ENCODE measurements at regions not wholly inside any gene's neighbourhood (a gene's known extent, or its start where the extent isn't known, plus 50 kb on each side); places are given as distances from the start of the nearest gene placed in this dataset.

- H3K4me3 ChIP-seq: no peak overlapping the region
- WGBS, 2 donors: 13 to 18% methylated on average over 5 of the region's 5 CpGs
- H3K27me3 ChIP-seq: peaks cover 0 to 7% (median 0%) of the 10 kb centered on the region in 4 donors
- TF ChIP-seq CTCF (IDR thresholded peaks at IDR 0.05): no peak
- ATAC-seq (peak in 2 of 4 donors; percentile 67 to 68), DNase-seq (peak in 1 of 6 donors; percentile 14), FAIRE-seq (no peak)
- H3K4me1 ChIP-seq: no peaks in the 10 kb centered on the region
- H3K36me3 ChIP-seq: no peaks in the 10 kb centered on the region
- intact Hi-C loops (cut with DNase I): no loop called here
- no peaks in the 10 kb centered on the region for H3K9me3 ChIP-seq
- no peak overlapping the region for H3K27ac ChIP-seq
Observed at GRCh38 chrX:39475372-39475771, 622.4 kb downstream of the BCOR start.

- Histone ChIP-seq H3K4me3 (no peak overlapping the region), H3K36me3 (no peaks in the 10 kb centered on the region), H3K27ac (no peak overlapping the region), H3K27me3 (peaks cover 0 to 7% (median 0%) of the 10 kb centered on the region in 4 donors), H3K4me1 (no peaks in the 10 kb centered on the region), H3K9me3 (no peaks in the 10 kb centered on the region)
- ATAC-seq (peak in 2 of 4 donors; percentile 11 to 36), DNase-seq (no peak), FAIRE-seq (no peak)
- TF ChIP-seq CTCF (IDR thresholded peaks at IDR 0.05): no peak
- intact Hi-C loops (cut with DNase I): no loop called here
- 69 to 70% methylated on average over 15 of the region's 15 CpGs for WGBS, 2 donors
Observed at GRCh38 chrX:39476604-39477021, 621.1 kb downstream of the BCOR start.

- FAIRE-seq (no peak), ATAC-seq (no peak), DNase-seq (no peak)
- H3K9me3 ChIP-seq: no peaks in the 10 kb centered on the region
- H3K27me3 ChIP-seq: peaks cover 0 to 4% (median 0%) of the 10 kb centered on the region in 4 donors
- no peak overlapping the region for H3K4me3 ChIP-seq
- H3K27ac ChIP-seq: no peak overlapping the region
- no peaks in the 10 kb centered on the region for H3K36me3 ChIP-seq
- H3K4me1 ChIP-seq: no peaks in the 10 kb centered on the region
- no peak for TF ChIP-seq CTCF (IDR thresholded peaks at IDR 0.05)
- 63 to 84% methylated on average over 17 of the region's 17 CpGs for WGBS, 2 donors
- intact Hi-C loops (cut with DNase I): no loop called here
Observed at GRCh38 chrX:39477031-39477761, 620.6 kb downstream of the BCOR start.

- DNase-seq (peak in 4 of 6 donors; percentile 29 to 47 (median 38)), ATAC-seq (peak; percentile 40 to 87 (median 80)), FAIRE-seq (no peak)
- intact Hi-C loops (cut with DNase I): no loop called here
- Histone ChIP-seq H3K27ac (no peak overlapping the region), H3K9me3 (no peaks in the 10 kb centered on the region), H3K27me3 (peaks cover 0 to 3% (median 0%) of the 10 kb centered on the region in 4 donors), H3K4me1 (no peaks in the 10 kb centered on the region), H3K4me3 (no peak overlapping the region), H3K36me3 (no peaks in the 10 kb centered on the region)
- 60 to 65% methylated on average over 15 of the region's 15 CpGs for WGBS, 2 donors
- TF ChIP-seq CTCF (IDR thresholded peaks at IDR 0.05): no peak
Observed at GRCh38 chrX:39477762-39478120, 620.0 kb downstream of the BCOR start.

GRCh38 chrX:39479856-39480255 is 617.9 kb downstream of the BCOR start:
- no peak for FAIRE-seq
- ATAC-seq: no peak
- 56 to 75% methylated on average over 4 of the region's 4 CpGs for WGBS, 2 donors
- Histone ChIP-seq H3K36me3 (no peaks in the 10 kb centered on the region), H3K9me3 (no peaks in the 10 kb centered on the region), H3K4me3 (no peak overlapping the region), H3K27me3 (no peaks in the 10 kb centered on the region), H3K27ac (no peak overlapping the region), H3K4me1 (no peaks in the 10 kb centered on the region)
- intact Hi-C loops (cut with DNase I): no loop called here
- no peak for DNase-seq
- TF ChIP-seq CTCF (IDR thresholded peaks at IDR 0.05): no peak
